AG08395 (cell line): ENCODE measurements at regions not wholly inside any gene's neighbourhood (a gene's known extent, or its start where the extent isn't known, plus 50 kb on each side); places are given as distances from the start of the nearest gene placed in this dataset.

ENCODE experiments used
- DNase-seq: peaks from one replicate; pipeline ENCODE4 v3.0.0; 2012; ENCODE audit warnings: mixed read lengths, low spot score

DNA sequence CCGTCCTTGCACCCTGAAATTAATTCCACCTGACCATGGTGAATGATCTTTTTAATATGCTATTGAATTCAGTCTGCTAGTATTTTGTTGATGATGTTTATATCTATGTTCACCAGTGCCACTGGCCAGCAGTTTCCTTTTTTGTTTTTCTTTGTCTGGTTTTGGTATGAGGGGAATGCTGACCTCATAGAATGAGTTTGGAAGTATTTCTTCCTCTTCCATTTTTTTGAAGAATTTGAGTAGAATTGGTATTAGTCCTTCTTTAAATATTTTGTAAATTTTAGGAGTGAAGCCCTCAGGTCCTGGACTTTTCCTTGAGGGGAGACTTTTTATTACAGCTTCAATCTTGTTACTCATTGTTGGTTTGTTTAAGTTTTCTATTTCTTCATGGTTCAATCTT, 231.6 kb downstream of the MRPL39 start:
- no peak for DNase-seq

DNA sequence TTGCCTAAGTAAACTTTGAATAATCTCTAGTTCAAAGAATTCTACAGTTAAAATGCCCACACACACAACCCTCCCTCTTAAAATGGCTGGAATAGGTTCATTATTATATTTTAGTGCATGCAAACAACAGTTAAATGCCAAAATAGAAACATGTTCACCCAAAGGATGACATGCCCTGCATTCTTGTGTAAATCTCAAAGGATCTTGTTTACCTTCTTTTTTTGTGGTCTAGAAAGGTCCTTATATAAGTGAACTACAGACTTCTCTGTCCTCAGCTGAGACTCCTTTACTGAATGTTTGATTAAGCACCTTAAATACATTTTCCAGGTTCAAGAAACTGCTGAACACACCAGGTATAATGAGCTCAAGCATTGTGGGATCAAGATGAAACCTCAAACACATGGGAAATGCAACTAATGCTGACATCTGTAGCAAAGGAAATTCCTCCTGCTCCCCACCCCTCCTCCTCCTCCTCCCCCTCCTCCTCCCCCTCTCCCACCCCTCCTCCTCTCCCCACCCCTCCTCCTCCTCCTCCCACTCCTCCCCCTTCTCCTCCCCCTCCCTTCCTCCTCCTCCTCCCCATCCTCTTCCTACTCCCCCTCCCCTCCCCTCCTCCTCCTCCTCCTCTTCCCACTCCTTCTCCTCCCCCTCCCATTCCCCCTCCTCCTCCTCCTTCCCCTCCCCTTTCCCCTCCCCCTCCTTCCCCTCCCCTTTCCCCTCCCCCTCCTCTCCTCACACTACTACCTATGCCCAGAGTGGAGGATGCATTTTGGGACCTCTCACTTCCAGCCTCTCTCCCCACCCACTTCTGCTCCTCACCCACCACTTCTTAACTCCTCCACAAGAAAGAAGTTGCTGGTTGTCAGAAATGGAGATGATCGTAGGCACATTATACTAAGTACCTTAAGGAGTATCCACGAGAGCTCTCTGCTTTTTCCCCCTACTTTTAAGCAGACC, 233.9 kb downstream of the MRPL39 start:
- no peak for DNase-seq

DNA sequence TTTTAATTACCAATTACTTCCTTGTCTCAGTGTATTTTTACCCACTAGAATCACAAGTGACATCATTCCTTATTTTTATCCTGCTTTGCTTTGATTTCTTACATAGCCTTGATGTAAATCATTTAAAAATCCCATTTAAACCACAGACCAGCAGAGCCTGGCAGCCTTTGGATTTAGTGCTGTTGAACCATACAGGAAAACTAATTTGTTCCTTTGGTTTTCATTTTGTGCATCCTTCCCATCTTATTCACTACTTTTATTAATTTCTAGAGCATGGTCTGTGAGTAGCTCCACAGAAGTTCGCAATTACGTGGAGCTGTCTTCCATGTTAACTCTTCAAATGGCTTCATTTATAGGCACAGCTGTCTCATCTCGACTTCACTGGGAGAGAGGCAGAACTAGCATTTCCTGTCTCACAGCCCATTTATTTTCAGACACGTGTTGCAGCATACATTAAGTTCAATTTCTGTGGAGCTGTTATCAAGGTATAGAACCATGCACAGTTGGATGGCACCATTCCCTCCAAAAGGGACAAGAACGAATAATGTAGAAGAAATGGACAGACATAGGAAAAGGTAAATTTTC, 235.3 kb downstream of the MRPL39 start:
- DNase-seq = peak; percentile 18

DNA sequence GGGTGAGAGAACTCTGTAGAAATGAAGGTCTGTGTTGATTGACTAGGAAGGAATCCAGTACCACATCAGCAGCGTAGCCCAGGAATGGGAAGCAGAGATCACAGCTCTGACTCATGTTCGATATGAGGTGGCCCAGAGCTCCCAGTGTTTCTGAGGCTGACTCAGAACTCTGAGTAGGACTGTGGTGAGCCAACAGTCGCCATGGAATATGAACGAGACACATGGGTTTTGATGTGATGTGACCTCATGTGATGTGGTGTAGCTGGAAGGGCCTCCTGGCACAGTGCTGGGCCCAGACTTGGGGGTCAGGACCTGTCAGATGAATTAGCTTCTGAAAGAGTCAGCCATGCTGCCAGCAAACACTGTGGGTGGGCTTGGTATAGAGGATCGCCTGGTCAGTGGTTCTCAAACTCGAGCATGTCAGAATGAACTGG, 237.0 kb downstream of the MRPL39 start:
- peak; percentile 92 for DNase-seq

DNA sequence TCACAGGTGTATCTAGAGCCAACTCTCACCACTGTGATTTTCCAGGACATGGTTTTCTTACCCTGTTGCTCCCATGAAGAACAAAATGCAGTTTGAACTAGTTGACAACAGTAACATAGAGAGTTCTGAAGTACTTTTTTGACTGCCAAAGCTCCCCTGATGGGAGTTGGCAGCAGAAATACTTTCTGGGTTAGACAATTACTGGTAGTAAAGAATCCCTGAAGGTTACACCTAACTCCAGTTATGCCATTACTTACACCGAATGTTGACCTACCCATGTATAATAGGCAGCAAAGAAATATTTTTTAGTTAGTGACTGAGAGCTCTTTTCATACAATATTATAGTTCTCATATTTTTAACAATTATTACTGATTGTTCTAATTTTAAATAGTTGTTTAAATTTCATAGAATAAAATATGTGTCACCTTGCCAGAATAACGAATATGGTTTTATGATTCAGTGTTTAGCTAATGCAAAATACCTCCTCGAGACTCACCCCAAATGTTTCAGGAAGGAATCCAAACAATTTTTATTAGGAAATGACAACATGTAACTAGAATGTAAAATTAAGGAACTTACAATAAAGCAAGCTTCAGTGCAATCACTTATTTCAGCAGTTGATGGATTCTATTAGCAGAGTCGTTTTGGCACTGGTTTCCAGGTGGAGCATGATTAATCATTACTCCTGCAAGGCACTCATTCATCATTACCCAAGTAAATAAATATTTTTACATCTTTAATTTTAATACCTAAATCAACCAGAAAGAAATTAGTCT, 237.6 kb downstream of the MRPL39 start:
- peak; percentile 54 for DNase-seq

DNA sequence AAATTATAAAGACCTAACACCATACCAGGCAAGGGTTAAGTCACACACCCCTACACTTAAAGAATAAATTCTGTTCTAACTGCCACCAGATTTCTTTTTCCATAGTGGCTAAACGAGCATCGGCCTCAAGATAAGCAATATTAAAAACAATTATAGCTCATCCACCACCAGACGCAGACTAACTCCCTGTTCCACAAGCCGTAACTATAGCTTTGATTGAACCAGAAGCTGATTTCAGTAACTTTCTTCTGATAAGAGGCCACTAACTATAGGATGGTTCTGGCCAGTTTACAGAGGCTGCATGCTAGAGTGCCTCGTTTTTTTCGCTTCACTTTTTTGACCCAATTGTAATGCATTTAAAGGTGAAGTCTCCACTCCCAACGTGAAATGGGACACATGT, 238.8 kb downstream of the MRPL39 start:
- DNase-seq = no peak

DNA sequence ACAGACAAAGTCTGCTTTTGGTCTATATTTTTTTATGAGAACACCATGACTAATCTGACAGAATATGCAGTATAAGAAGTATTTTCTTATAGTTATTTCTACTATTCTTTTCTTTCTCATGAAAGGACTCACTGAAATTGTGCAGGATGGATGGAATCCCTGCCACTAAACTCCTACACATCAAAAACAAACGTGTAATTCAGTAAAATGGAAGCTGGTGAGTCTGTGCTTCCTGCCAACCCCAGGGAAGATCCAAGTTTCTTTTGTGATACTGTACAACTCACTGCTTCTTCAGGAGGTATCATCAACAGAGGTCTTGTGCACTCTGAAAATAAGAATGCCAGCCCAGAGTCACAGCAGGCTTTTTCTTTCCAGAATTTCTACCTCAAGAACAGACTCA, 241.2 kb downstream of the MRPL39 start:
- DNase-seq = no peak

DNA sequence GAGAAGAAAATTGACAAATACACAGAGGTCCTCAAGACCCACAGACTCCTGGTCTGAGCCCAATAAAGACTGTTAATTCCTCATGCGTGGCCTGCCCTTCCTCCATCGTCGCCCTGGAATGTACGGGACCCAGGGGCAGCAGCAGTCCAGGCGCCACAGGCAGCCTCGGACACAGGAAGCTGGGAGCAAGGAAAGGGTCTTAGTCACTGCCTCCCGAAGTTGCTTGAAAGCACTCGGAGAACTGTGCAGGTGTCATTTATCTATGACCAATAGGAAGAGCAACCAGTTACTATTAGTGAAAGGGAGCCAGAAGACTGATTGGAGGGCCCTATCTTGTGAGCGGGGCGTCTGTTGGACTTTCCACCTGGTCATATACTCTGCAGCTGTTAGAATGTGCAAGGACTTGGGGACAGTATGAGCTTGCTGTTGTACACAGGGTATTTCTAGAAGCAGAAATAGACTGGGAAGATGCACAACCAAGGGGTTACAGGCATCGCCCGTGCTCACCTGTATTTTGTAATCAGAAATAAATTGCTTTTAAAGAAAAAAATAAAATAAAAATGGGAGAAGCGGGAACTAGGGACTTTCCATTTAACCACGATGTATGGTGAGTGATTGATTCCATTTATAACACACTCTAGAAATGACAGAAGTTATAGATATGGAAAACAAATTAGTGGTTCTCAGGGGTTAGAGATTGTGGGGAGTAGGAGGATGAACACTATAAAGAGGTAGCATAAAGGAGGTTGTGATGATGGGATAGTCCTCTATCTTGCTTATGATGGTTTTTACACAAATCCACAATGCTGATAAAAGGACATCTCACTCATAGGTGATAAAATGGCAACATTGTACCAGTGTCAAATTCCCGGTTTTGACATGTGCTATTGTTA, 244.7 kb downstream of the MRPL39 start:
- no peak for DNase-seq

DNA sequence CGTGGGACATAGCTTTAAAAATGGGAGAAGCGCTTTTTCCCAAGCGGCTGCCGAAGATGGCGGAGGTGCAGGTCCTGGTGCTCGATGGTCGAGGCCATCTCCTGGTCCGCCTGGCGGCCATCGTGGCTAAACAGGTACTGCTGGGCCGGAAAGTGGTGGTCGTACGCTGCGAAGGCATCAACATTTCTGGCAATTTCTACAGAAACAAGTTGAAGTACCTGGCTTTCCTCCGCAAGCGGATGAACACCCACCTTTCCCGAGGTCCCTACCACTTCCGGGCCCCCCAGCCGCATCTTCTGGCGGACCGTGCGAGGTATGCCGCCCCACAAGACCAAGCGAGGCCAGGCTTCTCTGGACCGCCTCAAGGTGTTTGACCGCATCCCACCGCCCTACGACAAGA, 245.5 kb downstream of the MRPL39 start:
- DNase-seq = no peak

DNA sequence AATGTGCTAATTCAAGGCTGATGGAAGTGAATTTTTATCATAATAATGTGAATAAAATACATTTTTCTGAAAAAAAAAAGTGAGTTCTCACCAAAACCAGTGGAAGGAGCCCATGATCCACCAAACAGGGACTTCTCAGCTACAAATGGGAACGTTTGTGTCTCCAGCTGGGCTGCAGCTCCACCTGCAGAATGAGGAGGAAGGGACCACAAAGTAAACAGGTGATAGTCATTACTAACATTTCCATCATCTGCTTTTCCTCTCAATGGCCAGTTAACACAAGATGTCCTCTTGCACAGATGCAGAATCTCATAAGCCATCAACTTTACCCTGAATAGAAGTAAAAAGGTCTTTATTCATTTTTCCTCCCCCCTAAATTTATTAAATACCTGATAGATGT, 246.2 kb downstream of the MRPL39 start:
- no peak for DNase-seq

DNA sequence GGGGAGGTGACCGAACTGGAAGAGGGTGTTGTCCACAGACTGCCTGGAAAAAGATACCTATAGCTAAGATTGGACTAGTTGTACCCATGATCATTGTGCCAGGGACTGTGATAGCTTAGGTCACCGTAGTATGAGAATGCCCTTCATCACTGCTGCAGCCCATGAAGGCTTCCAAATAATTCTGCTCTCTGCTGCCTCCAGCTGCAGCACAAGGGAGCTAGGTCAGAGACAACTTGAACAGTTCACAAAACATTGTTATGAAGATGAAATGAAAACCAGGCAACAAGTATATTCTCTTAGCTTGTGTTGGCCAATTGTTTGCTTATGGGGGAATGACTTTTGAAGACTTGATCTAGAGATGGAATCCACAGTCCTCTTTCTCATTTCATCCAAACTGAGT, 246.7 kb downstream of the MRPL39 start:
- DNase-seq = no peak

DNA sequence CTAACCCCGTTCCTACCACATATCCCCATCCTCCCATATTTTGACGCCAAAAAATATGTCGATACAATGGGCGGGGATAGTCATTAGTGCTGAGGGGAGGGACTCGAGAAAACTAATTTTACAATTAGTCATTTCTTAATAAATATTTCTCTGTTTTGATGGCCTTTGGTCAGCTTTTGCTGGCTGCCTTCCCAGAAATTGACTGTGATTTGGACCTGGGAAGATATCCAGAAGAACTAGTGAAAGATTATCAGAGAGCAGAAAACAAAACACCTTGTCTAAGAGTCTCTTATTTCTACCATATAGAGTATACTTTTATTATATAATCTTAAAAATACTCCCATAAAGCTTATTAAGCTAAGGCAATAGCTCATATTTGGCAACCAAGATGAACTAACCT, 247.6 kb downstream of the MRPL39 start:
- no peak for DNase-seq

DNA sequence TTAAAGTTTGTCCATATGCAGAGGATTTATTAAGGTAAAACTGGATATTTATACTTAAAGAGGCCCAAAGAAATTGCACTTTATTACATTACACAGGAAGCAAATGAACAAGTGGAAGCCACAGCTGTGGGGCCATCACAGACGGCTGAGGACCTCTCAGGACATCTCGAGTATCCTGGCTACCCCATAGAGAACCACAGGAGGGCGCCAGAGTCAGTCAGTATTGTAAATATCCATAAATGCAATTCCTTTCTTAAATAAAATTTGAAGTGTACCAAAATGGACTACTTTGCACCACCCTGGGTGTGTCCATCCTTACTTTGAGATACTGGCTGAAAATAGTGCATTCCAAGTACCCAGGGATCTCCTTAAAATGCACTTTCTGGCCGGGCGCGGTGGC, 257.2 kb downstream of the MRPL39 start:
- DNase-seq = peak; percentile 48

DNA sequence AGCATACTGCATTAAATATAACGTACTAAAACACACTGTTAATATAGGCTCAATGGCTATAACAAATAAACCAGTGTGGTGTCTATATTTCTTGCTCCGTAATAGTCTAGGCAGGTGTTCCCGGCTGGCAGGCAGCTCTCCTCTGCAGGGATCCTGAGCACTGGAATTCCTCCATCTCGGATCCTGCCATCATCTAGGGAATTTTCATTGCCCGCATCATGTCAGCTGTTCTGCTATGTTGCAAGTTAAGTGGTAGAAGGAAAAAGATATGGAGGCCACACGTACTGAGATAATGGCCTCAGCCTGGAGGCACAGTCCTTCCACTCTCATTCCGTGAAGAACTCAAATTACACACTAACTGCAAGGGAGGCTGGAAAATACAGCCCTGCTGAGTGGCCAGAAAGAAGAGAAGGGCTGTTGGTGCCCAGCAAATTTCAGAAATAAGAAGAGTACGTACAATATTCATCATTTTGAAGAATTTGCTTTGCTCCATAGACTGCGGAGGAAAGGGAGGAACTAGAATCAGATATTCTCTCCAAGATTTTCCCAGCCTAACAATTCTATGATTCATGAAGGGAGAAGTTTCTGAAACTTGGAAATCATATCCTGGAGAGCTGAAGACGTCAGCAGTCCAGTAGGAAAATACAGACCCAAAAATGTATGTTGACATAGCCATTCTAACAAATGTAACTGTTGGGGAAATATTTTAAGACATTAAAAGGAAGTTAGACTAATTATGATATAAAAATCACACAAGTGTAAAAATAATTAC, 263.3 kb downstream of the MRPL39 start:
- DNase-seq = no peak

DNA sequence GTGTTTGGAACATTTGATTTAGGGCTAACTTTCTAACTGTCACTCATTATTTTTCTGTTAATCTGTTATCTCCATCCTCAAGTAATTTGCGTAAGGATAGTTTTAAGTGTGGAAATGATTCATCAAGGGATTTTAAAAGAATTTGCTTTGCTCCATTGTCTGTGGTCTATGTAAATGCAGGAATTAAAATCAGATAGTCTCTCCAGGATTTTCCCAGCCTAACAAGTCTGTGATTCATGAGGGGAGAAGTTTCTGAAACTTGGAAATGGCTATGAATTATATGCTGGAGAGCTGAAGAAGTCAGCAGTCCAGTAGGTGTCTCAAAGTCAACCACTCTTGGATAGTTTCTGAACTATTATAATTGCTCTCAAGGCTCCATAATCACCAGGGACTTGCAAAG, 264.5 kb downstream of the MRPL39 start:
- peak; percentile 20 for DNase-seq

DNA sequence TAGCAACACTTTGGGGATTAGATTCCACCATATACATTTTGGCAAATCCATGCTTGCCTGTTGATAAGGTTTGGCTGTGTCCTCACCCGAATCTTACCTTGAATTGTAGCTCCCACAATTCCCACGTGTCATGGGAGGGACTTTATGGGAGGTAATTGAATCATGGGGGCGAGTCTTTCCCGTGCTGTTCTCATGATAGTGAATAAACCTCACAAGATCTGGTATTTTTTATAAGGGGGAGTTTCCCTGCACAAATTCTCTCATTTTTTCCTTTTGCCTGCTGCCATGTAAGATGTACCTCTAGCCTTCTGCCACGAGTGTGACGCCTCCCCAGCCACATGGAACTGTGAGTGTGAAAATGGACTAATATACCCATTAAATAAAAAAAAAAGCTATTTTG, 265.3 kb downstream of the MRPL39 start:
- DNase-seq = no peak

DNA sequence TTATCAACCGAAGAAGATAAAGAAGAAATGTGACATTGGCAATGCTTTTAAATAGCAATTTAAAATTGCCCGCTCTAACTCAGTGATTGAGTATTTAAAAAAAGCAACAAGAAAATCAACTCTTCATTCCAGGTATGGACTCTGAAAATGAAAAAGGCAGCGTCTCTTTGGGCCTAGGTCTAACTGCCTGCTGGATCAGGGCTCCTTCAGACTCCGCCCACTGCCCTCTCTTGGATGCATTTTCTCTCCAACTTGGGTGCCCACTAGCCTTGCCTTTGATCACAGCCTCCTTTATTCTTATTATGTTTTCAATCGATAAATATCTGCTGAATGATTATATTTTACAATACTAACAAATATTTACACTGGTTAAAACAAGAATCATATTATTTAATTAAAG, 268.9 kb downstream of the MRPL39 start:
- DNase-seq = no peak

DNA sequence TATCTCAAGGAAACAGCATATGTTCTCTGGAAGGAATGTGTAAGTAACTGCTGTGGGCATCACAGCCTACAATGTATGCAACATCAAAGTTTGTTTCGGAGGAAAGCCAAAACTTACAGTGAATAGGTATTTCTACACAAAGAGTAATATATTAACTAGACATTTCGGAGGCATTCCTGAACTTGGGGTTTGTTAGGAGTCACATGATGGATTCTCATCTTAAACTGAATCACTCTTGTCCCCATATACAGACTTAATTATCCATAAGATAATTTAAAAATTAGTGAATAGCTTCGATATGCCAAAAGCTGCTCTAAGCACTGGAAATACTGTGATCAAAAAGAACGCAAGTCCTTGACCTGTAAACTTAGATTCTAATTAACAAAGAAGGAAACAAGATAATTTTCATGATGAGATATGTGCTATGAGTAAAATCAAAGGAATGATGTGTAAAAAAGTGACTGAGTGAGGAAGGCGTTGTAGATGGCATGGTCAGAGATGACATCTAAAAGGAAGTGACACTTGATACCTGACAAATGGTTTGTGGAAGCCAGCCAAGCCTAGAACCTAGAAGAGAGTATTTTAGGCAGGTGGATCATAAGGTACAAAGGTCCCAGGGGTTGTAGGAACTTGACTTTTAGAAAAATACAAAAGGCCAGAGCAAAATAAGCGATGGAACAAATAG, 273.1 kb downstream of the MRPL39 start:
- no peak for DNase-seq

DNA sequence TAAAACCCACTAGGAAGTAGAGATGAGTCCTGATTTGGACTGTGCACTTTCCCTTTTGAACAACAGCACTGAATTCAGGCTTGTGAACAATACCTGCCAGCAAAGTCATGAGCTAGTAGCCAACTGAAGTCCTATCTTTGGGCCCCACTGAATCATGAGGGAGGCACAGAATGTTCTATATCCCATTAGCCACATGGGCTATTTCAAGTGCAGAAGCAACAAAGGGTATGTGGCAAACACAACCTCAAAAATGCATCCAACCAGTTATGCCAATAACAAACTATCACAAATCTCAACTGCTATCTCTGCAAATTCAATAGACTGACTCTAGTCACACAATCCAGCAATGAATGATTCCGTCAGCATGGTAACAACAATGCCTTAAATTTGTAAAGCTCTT, 276.0 kb downstream of the MRPL39 start:
- DNase-seq = no peak

DNA sequence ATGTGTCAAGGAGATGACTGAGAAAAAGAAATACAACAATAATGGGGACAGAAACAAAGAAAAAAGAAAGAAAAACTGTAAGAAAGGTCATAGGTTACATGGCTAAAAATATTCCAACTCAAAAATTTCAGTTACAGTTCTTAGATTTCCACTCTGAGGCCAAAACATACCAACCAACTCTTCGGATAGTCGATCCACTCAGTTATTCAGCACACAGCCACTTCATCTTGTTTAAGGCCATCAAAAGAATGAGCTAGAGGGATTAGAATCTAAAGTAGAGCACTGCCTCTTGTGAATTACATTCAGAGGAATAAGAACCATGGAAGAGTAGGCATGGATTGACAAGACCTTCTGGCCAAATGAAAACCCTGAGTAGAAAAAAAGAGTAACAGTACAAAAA, 277.0 kb downstream of the MRPL39 start:
- peak; percentile 6 for DNase-seq
